ENCODE measurements at regions not wholly inside any gene's neighbourhood (a gene's known extent, or its start where the extent isn't known, plus 50 kb on each side); places are given as distances from the start of the nearest gene placed in this dataset.

DNA sequence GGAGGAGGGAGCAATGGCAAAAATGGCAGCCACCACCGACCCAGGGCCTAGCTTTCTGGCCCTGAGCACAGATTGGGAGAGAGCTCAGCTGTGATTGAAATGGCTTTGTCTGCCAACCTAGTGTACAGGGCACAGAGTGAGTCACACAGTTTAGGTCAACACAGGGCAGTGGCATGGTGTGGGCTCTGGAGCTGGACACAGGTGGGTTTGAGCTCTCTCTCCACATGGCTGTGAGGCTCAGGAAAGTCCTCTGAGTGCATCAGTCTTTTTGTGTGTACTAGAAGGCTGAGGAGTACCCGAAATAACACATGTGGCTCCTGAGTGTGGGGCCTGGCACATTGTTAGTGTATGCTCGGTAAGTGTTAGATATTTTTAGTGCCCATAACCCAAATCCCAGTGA, 60.2 kb upstream of the LOXL4 start (continued):
- TF ChIP-seq, protein P1, sequence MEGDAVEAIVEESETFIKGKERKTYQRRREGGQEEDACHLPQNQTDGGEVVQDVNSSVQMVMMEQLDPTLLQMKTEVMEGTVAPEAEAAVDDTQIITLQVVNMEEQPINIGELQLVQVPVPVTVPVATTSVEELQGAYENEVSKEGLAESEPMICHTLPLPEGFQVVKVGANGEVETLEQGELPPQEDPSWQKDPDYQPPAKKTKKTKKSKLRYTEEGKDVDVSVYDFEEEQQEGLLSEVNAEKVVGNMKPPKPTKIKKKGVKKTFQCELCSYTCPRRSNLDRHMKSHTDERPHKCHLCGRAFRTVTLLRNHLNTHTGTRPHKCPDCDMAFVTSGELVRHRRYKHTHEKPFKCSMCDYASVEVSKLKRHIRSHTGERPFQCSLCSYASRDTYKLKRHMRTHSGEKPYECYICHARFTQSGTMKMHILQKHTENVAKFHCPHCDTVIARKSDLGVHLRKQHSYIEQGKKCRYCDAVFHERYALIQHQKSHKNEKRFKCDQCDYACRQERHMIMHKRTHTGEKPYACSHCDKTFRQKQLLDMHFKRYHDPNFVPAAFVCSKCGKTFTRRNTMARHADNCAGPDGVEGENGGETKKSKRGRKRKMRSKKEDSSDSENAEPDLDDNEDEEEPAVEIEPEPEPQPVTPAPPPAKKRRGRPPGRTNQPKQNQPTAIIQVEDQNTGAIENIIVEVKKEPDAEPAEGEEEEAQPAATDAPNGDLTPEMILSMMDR (IDR thresholded peaks at IDR 0.05 in 2 of 3, conservative IDR thresholded peaks at IDR 0.05 in 1 of 3; ENCODE audit: control insufficient read depth in 2 of 3, extremely low read depth in 1 of 3, insufficient read depth in 1 of 3, low read depth in 3 of 3, low read length in 3 of 3): no peak
- TF ChIP-seq SMARCA5 (IDR thresholded peaks at IDR 0.05) (no peak), MTA3 (IDR thresholded peaks at IDR 0.05; ENCODE audit: borderline replicate concordance, low read length) (no peak), CHD4 (IDR thresholded peaks at IDR 0.05) (no peak), ZNF384 (IDR thresholded peaks at IDR 0.05; ENCODE audit: borderline replicate concordance, low read depth, low read length) (no peak), POLR2AphosphoS5 (IDR thresholded peaks at IDR 0.05; ENCODE audit: low read length) (no peak), EGR1 (IDR thresholded peaks at IDR 0.05; ENCODE audit: borderline replicate concordance in 1 of 2, low read depth in 2 of 2, low read length in 2 of 2) (no peak), ZNF217 (IDR thresholded peaks at IDR 0.05) (no peak)
- TF ChIP-seq, protein P2, sequence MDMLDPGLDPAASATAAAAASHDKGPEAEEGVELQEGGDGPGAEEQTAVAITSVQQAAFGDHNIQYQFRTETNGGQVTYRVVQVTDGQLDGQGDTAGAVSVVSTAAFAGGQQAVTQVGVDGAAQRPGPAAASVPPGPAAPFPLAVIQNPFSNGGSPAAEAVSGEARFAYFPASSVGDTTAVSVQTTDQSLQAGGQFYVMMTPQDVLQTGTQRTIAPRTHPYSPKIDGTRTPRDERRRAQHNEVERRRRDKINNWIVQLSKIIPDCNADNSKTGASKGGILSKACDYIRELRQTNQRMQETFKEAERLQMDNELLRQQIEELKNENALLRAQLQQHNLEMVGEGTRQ (IDR thresholded peaks at IDR 0.05; ENCODE audit: borderline replicate concordance, low read depth, low read length): no peak

DNA sequence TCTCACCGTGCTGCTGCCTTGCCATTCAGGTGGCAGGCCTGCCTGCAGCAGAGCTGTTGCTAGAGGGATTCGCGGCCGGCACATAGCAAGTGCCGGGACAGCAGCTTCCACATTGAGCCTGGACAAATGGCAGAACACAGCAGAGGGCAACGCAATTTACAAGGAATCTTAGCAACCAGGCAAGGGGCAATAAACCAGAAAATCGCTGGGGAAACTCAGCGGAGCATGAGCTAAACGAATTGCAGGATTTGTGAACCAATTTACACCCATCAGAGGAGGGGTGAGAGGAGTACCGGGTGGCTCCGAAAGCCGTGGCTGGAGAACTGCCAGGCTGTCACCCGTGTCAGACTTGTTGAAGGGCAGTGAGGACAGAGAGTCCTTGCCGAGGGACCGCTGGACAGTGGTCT, 58.6 kb upstream of the LOXL4 start:
- no peaks in the 10 kb centered on the region for H3K36me3 ChIP-seq (ENCODE audit: control insufficient read depth in 2 of 2, insufficient read depth in 2 of 2, low read length in 1 of 2)
- no peak overlapping the region for H3K4me3 ChIP-seq
- H3K4me2 ChIP-seq (ENCODE audit: control insufficient read depth, insufficient read depth): no peak overlapping the region
- peaks cover 1% of the 10 kb centered on the region; the same call in 2 of the 3 replicates for H3K9me3 ChIP-seq (replicated peaks; ENCODE audit: control insufficient read depth, insufficient read depth, low read length)
- no peak overlapping the region for H3K27ac ChIP-seq (ENCODE audit: control insufficient read depth, insufficient read depth)
- in situ Hi-C loops (cut with MboI) (no loop called here), intact Hi-C loops (cut with micrococcal nuclease; ENCODE audit: unreplicated experiment) (no loop called here)
- ATAC-seq (no peak), DNase-seq (ENCODE audit: low read depth, low spot score) (no peak), FAIRE-seq (no peak)
- 55% methylated on average over 15 of the region's 15 CpGs for WGBS (ENCODE audit: insufficient coverage, insufficient replicate concordance, low lambda C conversion rate, missing lambda C conversion rate)
- SMC1A ChIA-PET (ENCODE audit: uncharacterized antibody, unreplicated experiment): no interaction called here
- peaks cover 0 to 8% of the 10 kb centered on the region in 2 experiments; a peak in 2 of 4 replicates for H3K27me3 ChIP-seq (replicated peaks in 1 of 2; ENCODE audit: control insufficient read depth in 2 of 2, insufficient read depth in 2 of 2, low read length in 1 of 2)
- RAD21 ChIA-PET (ENCODE audit: unreplicated experiment): no interaction called here
- H3K4me1 ChIP-seq (ENCODE audit: control insufficient read depth, insufficient read depth, low read length): no peaks in the 10 kb centered on the region
- no peaks in the 10 kb centered on the region for H4K20me1 ChIP-seq (ENCODE audit: control insufficient read depth, insufficient read depth)
- POLR2A ChIA-PET: no interaction called here
- CTCF ChIA-PET: interaction anchor here (1.6 kb wide), 1 partner anchor 8 kb away, joined by 4 read pairs; no protein-coding TSS in a partner anchor
- no TSS peak for BruUV-seq (replicated peaks)
- no peak overlapping the region for H3K9ac ChIP-seq (ENCODE audit: control insufficient read depth, insufficient read depth, low read length)
- no peaks in the 10 kb centered on the region for H3K79me2 ChIP-seq (ENCODE audit: control insufficient read depth, insufficient read depth, low read length)
- H2AFZ ChIP-seq (ENCODE audit: control insufficient read depth, low read depth, low read length): no peak overlapping the region
- TF ChIP-seq, protein P3, sequence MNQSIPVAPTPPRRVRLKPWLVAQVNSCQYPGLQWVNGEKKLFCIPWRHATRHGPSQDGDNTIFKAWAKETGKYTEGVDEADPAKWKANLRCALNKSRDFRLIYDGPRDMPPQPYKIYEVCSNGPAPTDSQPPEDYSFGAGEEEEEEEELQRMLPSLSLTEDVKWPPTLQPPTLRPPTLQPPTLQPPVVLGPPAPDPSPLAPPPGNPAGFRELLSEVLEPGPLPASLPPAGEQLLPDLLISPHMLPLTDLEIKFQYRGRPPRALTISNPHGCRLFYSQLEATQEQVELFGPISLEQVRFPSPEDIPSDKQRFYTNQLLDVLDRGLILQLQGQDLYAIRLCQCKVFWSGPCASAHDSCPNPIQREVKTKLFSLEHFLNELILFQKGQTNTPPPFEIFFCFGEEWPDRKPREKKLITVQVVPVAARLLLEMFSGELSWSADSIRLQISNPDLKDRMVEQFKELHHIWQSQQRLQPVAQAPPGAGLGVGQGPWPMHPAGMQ (IDR thresholded peaks at IDR 0.05; ENCODE audit: borderline replicate concordance): no peak
- TF ChIP-seq ZNF207 (IDR thresholded peaks at IDR 0.05; ENCODE audit: borderline replicate concordance) (no peak), JUND (IDR thresholded peaks at IDR 0.05; ENCODE audit: low read depth, low read length) (no peak), HDAC2 (IDR thresholded peaks at IDR 0.05) (no peak), MYC (IDR thresholded peaks at IDR 0.05; ENCODE audit: insufficient read depth, insufficient read length, insufficient replicate concordance, low read length, severe bottlenecking) (no peak), IKZF1 (conservative IDR thresholded peaks at IDR 0.05) (no peak)
- TF ChIP-seq, protein P4, sequence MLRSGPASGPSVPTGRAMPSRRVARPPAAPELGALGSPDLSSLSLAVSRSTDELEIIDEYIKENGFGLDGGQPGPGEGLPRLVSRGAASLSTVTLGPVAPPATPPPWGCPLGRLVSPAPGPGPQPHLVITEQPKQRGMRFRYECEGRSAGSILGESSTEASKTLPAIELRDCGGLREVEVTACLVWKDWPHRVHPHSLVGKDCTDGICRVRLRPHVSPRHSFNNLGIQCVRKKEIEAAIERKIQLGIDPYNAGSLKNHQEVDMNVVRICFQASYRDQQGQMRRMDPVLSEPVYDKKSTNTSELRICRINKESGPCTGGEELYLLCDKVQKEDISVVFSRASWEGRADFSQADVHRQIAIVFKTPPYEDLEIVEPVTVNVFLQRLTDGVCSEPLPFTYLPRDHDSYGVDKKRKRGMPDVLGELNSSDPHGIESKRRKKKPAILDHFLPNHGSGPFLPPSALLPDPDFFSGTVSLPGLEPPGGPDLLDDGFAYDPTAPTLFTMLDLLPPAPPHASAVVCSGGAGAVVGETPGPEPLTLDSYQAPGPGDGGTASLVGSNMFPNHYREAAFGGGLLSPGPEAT (IDR thresholded peaks at IDR 0.05; ENCODE audit: low read depth): no peak
